ENCODE measurements at regions not wholly inside any gene's neighbourhood (a gene's known extent, or its start where the extent isn't known, plus 50 kb on each side); places are given as distances from the start of the nearest gene placed in this dataset.

- no peak for TF ChIP-seq CTCF (IDR thresholded peaks at IDR 0.05)
- TF ChIP-seq POLR2A (IDR thresholded peaks at IDR 0.05) = no peak
These were observed 215.1 kb upstream of the GSE1 start for GRCh38 chr16:85398050-85398451.
